ENCODE measurements at regions not wholly inside any gene's neighbourhood (a gene's known extent, or its start where the extent isn't known, plus 50 kb on each side); places are given as distances from the start of the nearest gene placed in this dataset.
"Not testable (repeated sequence)": the region's sequence is repeated elsewhere in the genome, so short reads cannot be mapped to it uniquely, and the experiment has no call there.

- DNase-seq = no peak
These were observed 167.1 kb downstream of the OXSM start for GRCh38 chr3:25957026-25957425.

GRCh38 chr3:25960776-25961175 lies 170.9 kb downstream of the OXSM start:
- no peak for DNase-seq

- DNase-seq = no peak
These were observed 172.4 kb downstream of the OXSM start for GRCh38 chr3:25962255-25962654.

GRCh38 chr3:25964141-25964540 lies 174.3 kb downstream of the OXSM start:
- DNase-seq = no peak

- no peak for DNase-seq
These were observed 177.5 kb downstream of the OXSM start for GRCh38 chr3:25967385-25967784.

DNA sequence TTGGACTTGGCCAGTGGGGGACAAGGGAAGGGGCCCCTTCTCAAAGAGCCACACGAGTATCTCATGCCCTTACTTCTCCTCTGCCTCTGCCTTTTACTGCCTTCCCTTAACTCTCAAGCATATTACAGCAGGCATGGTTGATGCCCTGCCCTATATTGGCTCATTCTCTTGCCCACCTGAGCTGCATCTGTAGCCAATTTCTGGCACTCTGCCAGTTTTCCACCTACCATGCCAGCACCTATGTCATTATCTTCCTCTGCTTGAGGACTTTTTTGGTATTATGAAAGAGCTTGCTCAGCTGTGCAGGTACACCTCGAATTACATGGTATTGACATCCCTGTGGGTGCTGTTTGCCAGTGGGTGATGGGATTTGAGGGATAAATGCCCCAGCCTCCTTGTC lies 181.8 kb downstream of the OXSM start:
- DNase-seq = no peak

DNA sequence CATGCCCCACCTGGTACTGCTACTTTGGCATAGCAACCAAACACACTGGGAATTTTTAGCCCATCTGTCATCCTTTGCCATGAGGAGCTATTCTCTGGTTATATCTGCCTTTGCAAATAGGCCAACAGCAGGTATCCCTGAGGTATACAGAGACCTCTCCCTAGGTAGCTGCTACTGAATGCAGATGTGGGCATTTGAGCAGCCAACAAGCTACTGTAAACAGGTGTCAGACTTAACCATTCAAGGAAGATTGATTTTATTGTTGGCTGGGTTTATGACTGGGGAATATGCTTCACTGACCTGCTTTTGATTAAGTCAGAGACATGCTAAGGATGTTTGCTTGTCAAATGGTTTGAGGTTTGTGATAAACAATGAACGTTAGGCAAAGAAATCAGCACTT lies 183.2 kb downstream of the OXSM start:
- no peak for DNase-seq

- no peak for DNase-seq
These were observed 192.9 kb downstream of the OXSM start for GRCh38 chr3:25982756-25983155.

GRCh38 chr3:25985621-25986020 lies 195.7 kb downstream of the OXSM start:
- DNase-seq = no peak

- DNase-seq = no peak
These were observed 202.7 kb downstream of the OXSM start for GRCh38 chr3:25992606-25993005.

- no peak for DNase-seq
These were observed 214.3 kb downstream of the OXSM start for GRCh38 chr3:26004172-26004571.

DNA sequence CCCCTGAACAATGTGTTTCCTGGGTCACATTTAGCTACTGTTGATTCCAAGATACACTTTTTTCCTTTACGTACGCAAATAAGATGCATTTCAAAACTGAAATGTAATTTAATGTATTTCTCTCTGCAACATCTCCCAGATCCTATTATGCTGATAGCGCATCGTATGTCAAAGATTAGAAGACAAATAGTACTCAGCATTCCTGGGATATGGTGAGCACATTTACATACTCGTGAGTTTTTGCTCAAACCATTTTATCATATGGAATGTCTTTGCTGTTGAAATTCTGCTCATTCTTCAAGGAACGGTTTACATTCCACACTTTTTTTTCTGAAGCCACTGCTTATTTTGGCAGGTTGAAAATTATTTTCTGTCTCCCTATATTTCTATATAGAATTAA lies 221.4 kb downstream of the OXSM start:
- DNase-seq = no peak

- DNase-seq = no peak
These were observed 222.4 kb downstream of the OXSM start for GRCh38 chr3:26012241-26012745.

DNA sequence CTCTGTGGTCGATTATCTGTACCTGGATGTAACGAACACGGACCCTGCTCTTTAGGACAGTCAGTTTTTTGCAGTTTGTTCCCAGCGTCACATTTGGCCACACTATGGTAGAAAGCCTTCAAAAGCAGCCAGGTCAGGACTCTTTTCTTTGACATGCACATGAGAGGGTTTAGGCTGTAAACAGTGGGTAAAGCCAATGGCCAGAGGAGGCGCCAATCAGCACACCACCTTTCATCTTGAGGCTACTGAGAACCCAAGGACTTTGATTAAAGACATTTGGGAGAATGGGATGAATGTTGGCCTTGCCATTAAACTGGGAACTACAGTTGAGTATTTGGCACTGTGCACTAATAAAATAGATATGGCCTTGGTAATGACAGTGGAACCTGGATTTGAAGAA lies 225.9 kb downstream of the OXSM start:
- DNase-seq = no peak

DNA sequence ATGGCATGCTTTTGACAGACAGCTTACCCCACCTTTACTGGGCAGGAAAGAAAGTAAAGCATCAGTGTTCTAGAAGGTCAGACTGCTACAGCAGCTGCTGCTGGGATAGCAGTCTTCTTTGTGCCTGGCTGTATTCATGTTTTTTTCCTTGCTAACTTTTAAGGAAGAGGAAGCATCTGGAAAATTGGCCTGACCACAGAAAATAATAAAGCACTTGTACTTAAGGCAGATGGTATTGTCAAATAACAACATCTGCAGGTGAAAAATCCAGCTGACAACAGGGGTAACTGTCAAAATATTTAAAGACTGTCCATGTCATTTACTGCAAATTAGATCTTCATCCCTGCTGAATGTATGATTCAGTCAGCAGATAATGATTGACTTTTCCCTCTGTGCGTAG lies 229.0 kb downstream of the OXSM start:
- DNase-seq = no peak

DNA sequence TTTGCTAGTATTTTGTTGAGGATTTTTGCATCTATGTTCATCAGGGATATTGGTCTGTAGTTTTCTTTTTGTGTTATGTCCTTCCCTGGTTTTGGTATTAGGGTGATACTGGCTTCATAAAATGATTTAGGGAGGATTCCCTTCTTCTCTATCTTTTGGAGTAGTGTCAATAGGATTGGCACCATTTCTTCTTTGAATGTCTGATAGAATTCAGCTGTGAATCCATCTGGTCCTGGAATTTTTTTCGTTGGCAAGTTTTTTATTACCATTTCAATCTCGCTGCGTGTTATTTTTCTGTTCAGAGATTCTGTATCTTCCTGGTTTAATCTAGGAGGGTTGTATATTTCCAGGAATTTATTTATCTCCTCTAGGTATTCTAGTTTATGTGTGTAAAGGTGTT lies 234.3 kb downstream of the OXSM start:
- not testable (repeated sequence) for DNase-seq

GRCh38 chr3:26029321-26029720 lies 239.4 kb downstream of the OXSM start:
- DNase-seq = no peak

- not testable (repeated sequence) for DNase-seq
These were observed 252.2 kb downstream of the OXSM start for GRCh38 chr3:26042126-26042525.

DNA sequence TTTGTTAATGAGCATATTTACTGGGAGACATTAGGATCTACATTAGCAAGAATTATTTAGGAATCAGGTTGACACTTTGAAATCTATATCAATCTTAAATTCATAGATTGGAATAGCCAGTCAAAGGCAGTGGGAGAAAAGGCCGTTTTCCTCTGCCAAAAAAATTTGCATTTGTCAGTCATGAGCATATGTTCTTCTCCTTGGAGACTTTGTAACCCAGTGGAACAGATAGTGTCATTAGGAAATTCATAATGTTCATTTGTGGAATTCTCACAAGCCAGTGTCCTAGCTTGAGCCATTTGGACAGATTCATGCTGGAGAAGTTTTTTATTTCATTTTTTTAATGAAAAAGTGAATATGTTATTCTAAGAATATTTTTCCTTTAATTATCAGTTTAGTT lies 260.1 kb downstream of the OXSM start:
- no peak for DNase-seq

- no peak for DNase-seq
These were observed 260.9 kb downstream of the OXSM start for GRCh38 chr3:26050776-26051175.

DNA sequence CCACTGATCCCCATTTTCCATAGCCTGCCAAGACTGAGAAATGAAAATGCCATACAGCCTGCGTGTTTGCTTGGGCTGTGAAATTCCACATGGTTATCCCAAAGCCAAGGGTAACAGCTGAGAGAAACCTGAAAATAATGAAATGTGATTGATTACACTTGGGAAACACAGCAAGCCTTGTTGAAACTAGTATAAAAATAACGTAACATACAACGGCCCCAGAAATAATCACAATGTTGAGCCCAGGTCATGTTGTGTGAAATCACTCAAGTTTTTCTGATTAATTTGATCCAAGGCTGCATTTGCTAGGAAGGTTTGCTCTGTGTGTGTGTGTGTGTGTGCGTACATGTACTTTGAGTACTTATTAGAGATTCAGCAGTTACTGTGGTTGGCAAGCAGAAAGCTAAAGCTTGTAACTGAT lies 269.0 kb downstream of the OXSM start:
- no peak for DNase-seq

GRCh38 chr3:26061947-26062346 lies 272.1 kb downstream of the OXSM start:
- DNase-seq = no peak

GRCh38 chr3:26064297-26064696 lies 274.4 kb downstream of the OXSM start:
- DNase-seq = no peak

DNA sequence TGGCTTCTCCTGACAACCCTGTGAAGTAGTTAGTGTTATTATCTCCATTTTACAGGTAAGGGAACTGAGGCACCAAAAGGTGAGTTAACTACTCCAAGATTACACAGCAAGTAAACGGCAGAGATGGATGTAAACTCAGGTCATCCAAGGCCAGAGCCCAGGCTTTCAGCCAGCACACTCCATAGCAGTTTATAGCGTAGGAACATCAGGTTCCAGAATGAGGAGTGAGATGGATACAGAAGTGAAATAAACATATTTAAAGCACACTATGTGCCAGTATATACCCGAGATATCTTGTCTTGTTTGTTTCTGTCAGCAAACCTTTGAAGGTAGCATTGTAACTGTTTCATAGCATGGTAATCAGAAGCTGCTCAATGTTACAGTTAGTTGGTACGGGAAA lies 279.0 kb downstream of the OXSM start:
- DNase-seq = no peak

DNA sequence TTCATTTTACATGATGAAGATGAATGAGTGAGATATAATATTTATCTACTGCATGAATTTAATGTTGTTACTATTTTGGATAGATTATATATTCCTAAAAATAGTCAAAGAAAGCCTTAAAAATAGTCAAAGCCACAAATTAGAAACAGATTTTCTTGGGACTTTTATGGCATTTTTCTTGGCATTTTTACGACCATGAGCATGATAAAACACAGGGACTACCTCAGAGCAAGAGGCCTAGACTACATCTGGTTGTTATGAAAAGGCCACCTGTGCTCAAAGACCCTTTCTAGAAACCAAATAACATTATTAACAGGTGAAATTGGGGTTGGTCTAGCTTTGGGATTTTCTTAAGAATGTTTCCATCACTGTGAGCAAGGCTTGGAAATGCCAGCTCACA lies 281.0 kb downstream of the OXSM start:
- DNase-seq = no peak

DNA sequence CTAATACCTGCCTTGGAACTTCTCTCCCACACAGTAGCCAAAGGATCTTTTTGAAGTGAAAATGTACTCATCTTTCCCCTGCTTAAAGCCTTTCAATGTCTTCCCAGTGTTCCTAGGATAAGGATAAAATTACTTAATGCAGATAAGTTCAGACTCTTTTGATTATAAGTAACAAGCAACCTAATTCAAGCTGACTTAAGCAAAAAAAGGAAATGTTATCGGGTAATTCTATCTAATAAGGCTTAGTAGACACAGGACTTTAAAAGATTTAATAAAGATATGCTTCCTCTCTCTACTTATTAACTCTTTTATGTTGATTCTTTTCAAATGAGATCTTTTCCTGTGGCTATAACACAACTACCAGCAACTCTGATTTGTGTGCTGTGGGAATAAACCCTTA lies 284.2 kb downstream of the OXSM start:
- no peak for DNase-seq

Data from cerebellar nuclear complex (tissue), 1 donor.